A549 (cell line): ENCODE measurements at regions not wholly inside any gene's neighbourhood (a gene's known extent, or its start where the extent isn't known, plus 50 kb on each side); places are given as distances from the start of the nearest gene placed in this dataset.

Source experiments
- ATAC-seq, 2 experiments: fragments of 200-7000 bp in 1 of 2; fragments of >200 bp in 1 of 2; cut with Nextera tagmentation in 1 of 2; cut with Tn5 transposase in 1 of 2; 3 replicates each; pipeline versions ENCODE4 v1.8.0 to v1.9.1; 2018 to 2020; ENCODE audit warnings: mild to moderate bottlenecking in 1 of 2, moderate library complexity in 1 of 2
- CTCF ChIA-PET: fragments of 300-600 bp; sonication (Branson Sonifier 250); formaldehyde crosslinking; extraction: SDS; loops from one replicate; lab custom pipeline; 2021; ENCODE audit warnings: antibody characterized with exemption, inconsistent platforms; lab: Yijun Ruan, JAX
- POLR2A ChIA-PET: fragments of 350-600 bp; formaldehyde crosslinking; extraction: SDS; loops from one replicate; lab custom pipeline; 2021; ENCODE audit warnings: antibody characterized with exemption, inconsistent platforms; lab: Yijun Ruan, JAX
- DNase-seq, 2 experiments: peaks; one replicate each; pipeline versions ENCODE4 v3.0.0 to v3.0.0-alpha.2; 2011 to 2016; ENCODE audit warnings: low read depth in 1 of 2, low spot score in 1 of 2
- FAIRE-seq: peaks from 2 replicates; lab custom pipeline; 2011; peaks lifted over from hg19 to GRCh38; lab: Jason Lieb, UNC
- H3K27ac ChIP-seq, 2 experiments: fragments of >200 bp; sonication (Bioruptor Twin); formaldehyde crosslinking; 3 replicates each; pipeline ENCODE4 v1.5.1; 2016 to 2017
- H3K4me1 ChIP-seq: fragments of >200 bp; sonication (Bioruptor Twin); formaldehyde crosslinking; 3 replicates; pipeline ENCODE4 v1.6.1; 2016
- H3K4me2 ChIP-seq: fragments of >200 bp; sonication (Bioruptor Twin); formaldehyde crosslinking; 3 replicates; pipeline ENCODE4 v1.6.1; 2016
- H3K4me3 ChIP-seq: fragments of >200 bp; sonication (Bioruptor Twin); formaldehyde crosslinking; 3 replicates; pipeline ENCODE4 v1.5.1; 2016
- H3K9me3 ChIP-seq: fragments of >200 bp; sonication (Bioruptor Twin); formaldehyde crosslinking; 3 replicates; pipeline ENCODE4 v1.6.1; 2016
- CHD4 ChIP-seq: fragments of 200-600 bp; sonication (generic); IDR thresholded peaks from 2 replicates; pipeline ENCODE4 v1.6.1; 2016; ENCODE audit warnings: antibody characterized with exemption, mild to moderate bottlenecking, borderline replicate concordance
- ESRRA ChIP-seq: fragments of 150-350 bp; IDR thresholded peaks from 2 replicates; pipeline ENCODE4 v1.6.1; 2014; ENCODE audit warnings: mild to moderate bottlenecking, low read length, borderline replicate concordance
- FOSB ChIP-seq: fragments of 250-450 bp; sonication (Bioruptor Pico); IDR thresholded peaks from 2 replicates; pipeline ENCODE4 v1.5.0; 2020; ENCODE audit warnings: mild to moderate bottlenecking, moderate library complexity
- HES2 ChIP-seq: fragments of >200 bp; sonication (Bioruptor Twin); formaldehyde crosslinking; IDR thresholded peaks from 2 replicates; pipeline ENCODE4 v1.6.1; 2016
- HEYL ChIP-seq: fragments of 250-450 bp; sonication (Bioruptor Pico); IDR thresholded peaks from 2 replicates; pipeline ENCODE4 v1.8.0; 2021; ENCODE audit warnings: mild to moderate bottlenecking, moderate library complexity
- HOXB13 ChIP-seq: fragments of 250-450 bp; sonication (Bioruptor Pico); IDR thresholded peaks from 2 replicates; pipeline ENCODE4 v1.5.0; 2020; ENCODE audit warnings: low read depth, mild to moderate bottlenecking, moderate library complexity
- HOXB5 ChIP-seq: fragments of 250-450 bp; sonication (Bioruptor Pico); IDR thresholded peaks from 2 replicates; pipeline ENCODE4 v1.5.0; 2020; ENCODE audit warnings: mild to moderate bottlenecking, moderate library complexity
- JUN ChIP-seq, 2 experiments: fragments of >200 bp; sonication (Bioruptor Twin); formaldehyde crosslinking; IDR thresholded peaks; 2 replicates in 1 of 2; 3 replicates in 1 of 2; pipeline ENCODE4 v1.6.1; 2016 to 2017
- MAFK ChIP-seq: fragments of 450-650 bp; IDR thresholded peaks from 2 replicates; pipeline ENCODE4 v1.6.1; 2014; ENCODE audit not compliant: partially characterized antibody
- MAX ChIP-seq: IDR thresholded peaks from 2 replicates; pipeline ENCODE4 v1.6.1; 2012
- MYC ChIP-seq: IDR thresholded peaks from 2 replicates; pipeline ENCODE4 v1.6.1; 2012; ENCODE audit warnings: mild to moderate bottlenecking, inconsistent platforms, low read length, improper control_type of control experiment, borderline replicate concordance
- NPAS2 ChIP-seq: fragments of 250-450 bp; sonication (Bioruptor Pico); IDR thresholded peaks from 2 replicates; pipeline ENCODE4 v1.8.0; 2022; ENCODE audit warnings: mild to moderate bottlenecking, moderate library complexity, borderline replicate concordance
- PHF8 ChIP-seq: fragments of 200-600 bp; sonication (generic); IDR thresholded peaks from 2 replicates; pipeline ENCODE4 v1.6.1; 2016; ENCODE audit warnings: low read depth, mild to moderate bottlenecking, antibody characterized with exemption, moderate library complexity, borderline replicate concordance
- POLR2AphosphoS2 ChIP-seq: conservative IDR thresholded peaks from 2 replicates; pipeline ENCODE4 v1.6.1; 2012; ENCODE audit warnings: low read length, improper control_type of control experiment, inconsistent platforms
- RAD21 ChIP-seq, 2 experiments: fragments of >200 bp in 1 of 2; sonication (Bioruptor Twin) in 1 of 2; formaldehyde crosslinking in 1 of 2; IDR thresholded peaks in 1 of 2; conservative IDR thresholded peaks in 1 of 2; 2 replicates in 1 of 2; 3 replicates in 1 of 2; pipeline ENCODE4 v1.6.1; 2012 to 2018; ENCODE audit warnings: inconsistent platforms in 1 of 2
- RFX5 ChIP-seq: fragments of 450-650 bp; IDR thresholded peaks from 2 replicates; pipeline ENCODE4 v1.7.1; 2014; ENCODE audit warnings: antibody characterized with exemption, mild to moderate bottlenecking, moderate library complexity
- RNF2 ChIP-seq: fragments of 200-600 bp; sonication (generic); IDR thresholded peaks from 2 replicates; pipeline ENCODE4 v1.6.1; 2016; ENCODE audit warnings: low read depth, mild to moderate bottlenecking, antibody characterized with exemption, moderate library complexity, borderline replicate concordance
- TFCP2L1 ChIP-seq: fragments of 250-450 bp; sonication (Bioruptor Pico); IDR thresholded peaks from 2 replicates; pipeline ENCODE4 v1.5.0; 2021; ENCODE audit warnings: mild to moderate bottlenecking
- ZNF302 ChIP-seq: fragments of 250-450 bp; sonication (Bioruptor Pico); IDR thresholded peaks from 2 replicates; pipeline ENCODE4 v1.9.0; 2021; ENCODE audit warnings: inconsistent platforms, mild to moderate bottlenecking, moderate library complexity
- WGBS: methylation state at CpG from one replicate; pipeline ENCODE4 v1.1.6; 2017; ENCODE audit errors: missing lambda C conversion rate; 5-methylcytosine and 5-hydroxymethylcytosine counted together
- TF ChIP-seq, protein P1 (sequence below): fragments of 200-600 bp; sonication (generic); IDR thresholded peaks from 2 replicates; pipeline ENCODE4 v1.6.1; 2016; ENCODE audit warnings: antibody characterized with exemption, mild to moderate bottlenecking, moderate library complexity
- TF ChIP-seq, protein P2 (sequence below): fragments of 250-450 bp; sonication (Bioruptor Pico); IDR thresholded peaks from 2 replicates; pipeline ENCODE4 v1.5.0; 2021; ENCODE audit warnings: mild to moderate bottlenecking, moderate library complexity, borderline replicate concordance

- no peak for FAIRE-seq
- POLR2A ChIA-PET, result no interaction called here
- no peaks in the 10 kb centered on the region for H3K4me1 ChIP-seq
- no peaks in the 10 kb centered on the region for H3K9me3 ChIP-seq
- TF ChIP-seq, protein P1, sequence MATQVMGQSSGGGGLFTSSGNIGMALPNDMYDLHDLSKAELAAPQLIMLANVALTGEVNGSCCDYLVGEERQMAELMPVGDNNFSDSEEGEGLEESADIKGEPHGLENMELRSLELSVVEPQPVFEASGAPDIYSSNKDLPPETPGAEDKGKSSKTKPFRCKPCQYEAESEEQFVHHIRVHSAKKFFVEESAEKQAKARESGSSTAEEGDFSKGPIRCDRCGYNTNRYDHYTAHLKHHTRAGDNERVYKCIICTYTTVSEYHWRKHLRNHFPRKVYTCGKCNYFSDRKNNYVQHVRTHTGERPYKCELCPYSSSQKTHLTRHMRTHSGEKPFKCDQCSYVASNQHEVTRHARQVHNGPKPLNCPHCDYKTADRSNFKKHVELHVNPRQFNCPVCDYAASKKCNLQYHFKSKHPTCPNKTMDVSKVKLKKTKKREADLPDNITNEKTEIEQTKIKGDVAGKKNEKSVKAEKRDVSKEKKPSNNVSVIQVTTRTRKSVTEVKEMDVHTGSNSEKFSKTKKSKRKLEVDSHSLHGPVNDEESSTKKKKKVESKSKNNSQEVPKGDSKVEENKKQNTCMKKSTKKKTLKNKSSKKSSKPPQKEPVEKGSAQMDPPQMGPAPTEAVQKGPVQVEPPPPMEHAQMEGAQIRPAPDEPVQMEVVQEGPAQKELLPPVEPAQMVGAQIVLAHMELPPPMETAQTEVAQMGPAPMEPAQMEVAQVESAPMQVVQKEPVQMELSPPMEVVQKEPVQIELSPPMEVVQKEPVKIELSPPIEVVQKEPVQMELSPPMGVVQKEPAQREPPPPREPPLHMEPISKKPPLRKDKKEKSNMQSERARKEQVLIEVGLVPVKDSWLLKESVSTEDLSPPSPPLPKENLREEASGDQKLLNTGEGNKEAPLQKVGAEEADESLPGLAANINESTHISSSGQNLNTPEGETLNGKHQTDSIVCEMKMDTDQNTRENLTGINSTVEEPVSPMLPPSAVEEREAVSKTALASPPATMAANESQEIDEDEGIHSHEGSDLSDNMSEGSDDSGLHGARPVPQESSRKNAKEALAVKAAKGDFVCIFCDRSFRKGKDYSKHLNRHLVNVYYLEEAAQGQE, result no peak
- TF ChIP-seq MAFK, result peak; percentile 65
- TF ChIP-seq, all 56 proteins: peak for 1
- no peak overlapping the region for H3K27ac ChIP-seq
- 66% methylated on average over 11 of the region's 11 CpGs for WGBS
- CTCF ChIA-PET, result no interaction called here
- peak in 1 of 2 experiments; percentile 12 for DNase-seq
- H3K4me3 ChIP-seq, result no peak overlapping the region
- no peak overlapping the region for H3K4me2 ChIP-seq
- peak in 1 of 2 experiments; percentile 64; a peak in 3 of 6 replicates for ATAC-seq
Observed at GRCh38 chr12:67457778-67458665, 188.9 kb downstream of the CAND1 start.

DNA sequence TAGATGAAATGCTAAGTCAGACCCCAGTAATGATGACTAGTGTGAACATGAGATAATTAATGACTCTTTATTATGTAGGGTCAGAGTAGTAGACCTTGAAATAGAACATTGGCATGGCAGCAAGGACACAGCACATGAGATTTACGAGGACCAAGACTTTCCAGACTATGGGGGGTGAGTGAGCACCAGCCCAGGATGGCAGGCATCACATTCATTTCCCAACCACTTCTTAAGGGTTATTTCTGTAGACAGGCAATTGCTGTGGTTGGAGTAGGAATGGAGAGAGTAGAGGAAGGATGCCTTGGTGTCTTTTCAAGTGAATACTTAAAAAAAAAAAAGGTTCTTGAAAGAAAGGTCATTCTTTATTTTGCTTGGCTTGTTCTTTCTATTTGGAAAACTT, 189.4 kb upstream of the DYRK2 start:
- 16% methylated on average over 1 of the region's 1 CpG for WGBS
- Histone ChIP-seq H3K4me3 (no peak overlapping the region), H3K9me3 (no peaks in the 10 kb centered on the region), H3K4me2 (no peak overlapping the region), H3K4me1 (no peaks in the 10 kb centered on the region), H3K27ac (no peak overlapping the region)
- FAIRE-seq (no peak), ATAC-seq (no peak), DNase-seq (no peak)
- TF ChIP-seq, protein P2, sequence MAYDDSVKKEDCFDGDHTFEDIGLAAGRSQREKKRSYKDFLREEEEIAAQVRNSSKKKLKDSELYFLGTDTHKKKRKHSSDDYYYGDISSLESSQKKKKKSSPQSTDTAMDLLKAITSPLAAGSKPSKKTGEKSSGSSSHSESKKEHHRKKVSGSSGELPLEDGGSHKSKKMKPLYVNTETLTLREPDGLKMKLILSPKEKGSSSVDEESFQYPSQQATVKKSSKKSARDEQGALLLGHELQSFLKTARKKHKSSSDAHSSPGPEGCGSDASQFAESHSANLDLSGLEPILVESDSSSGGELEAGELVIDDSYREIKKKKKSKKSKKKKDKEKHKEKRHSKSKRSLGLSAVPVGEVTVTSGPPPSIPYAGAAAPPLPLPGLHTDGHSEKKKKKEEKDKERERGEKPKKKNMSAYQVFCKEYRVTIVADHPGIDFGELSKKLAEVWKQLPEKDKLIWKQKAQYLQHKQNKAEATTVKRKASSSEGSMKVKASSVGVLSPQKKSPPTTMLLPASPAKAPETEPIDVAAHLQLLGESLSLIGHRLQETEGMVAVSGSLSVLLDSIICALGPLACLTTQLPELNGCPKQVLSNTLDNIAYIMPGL (CRISPR knock-in tag), result no peak
- no peak for TF ChIP-seq ESRRA
- TF ChIP-seq JUN (IDR thresholded peaks at IDR 0.05), result no peak
- no peak for TF ChIP-seq ZNF302
- TF ChIP-seq HOXB13 (CRISPR knock-in tag), result no peak
- TF ChIP-seq NPAS2, result no peak
- no peak for TF ChIP-seq MAX
- TF ChIP-seq MYC, result no peak
- TF ChIP-seq HEYL (CRISPR knock-in tag), result no peak
- TF ChIP-seq TFCP2L1, result no peak
- TF ChIP-seq FOSB (CRISPR knock-in tag), result no peak
- TF ChIP-seq CHD4, result no peak
- TF ChIP-seq HES2, result no peak
- TF ChIP-seq RFX5, result no peak
- no peak for TF ChIP-seq RNF2
- TF ChIP-seq, protein P1, result no peak
- no peak for TF ChIP-seq RAD21 (conservative IDR thresholded peaks at IDR 0.05 in 1 of 2, IDR thresholded peaks at IDR 0.05 in 1 of 2)
- TF ChIP-seq HOXB5 (CRISPR knock-in tag), result no peak
- TF ChIP-seq POLR2AphosphoS2, result no peak
- no peak for TF ChIP-seq PHF8
- CTCF ChIA-PET, result no interaction called here
- POLR2A ChIA-PET, result interaction anchor here (0.6 kb wide), 1 partner anchor 125 kb away, joined by 3 read pairs; no protein-coding TSS in a partner anchor
